Ovary (tissue), 7 donors: ENCODE measurements at regions not wholly inside any gene's neighbourhood (a gene's known extent, or its start where the extent isn't known, plus 50 kb on each side); places are given as distances from the start of the nearest gene placed in this dataset.

Experiments used
- DNase-seq, 5 donors: peaks; one replicate each; pipeline ENCODE4 v3.0.0-alpha.2; 2019 to 2020
- H3K27ac ChIP-seq, 2 donors: fragments of 200-600 bp; one replicate each; pipeline versions ENCODE4 v1.5.1 to v1.8.0; 2019 to 2022
- H3K27me3 ChIP-seq: fragments of 200-600 bp; one replicate; pipeline ENCODE4 v1.8.0; 2022
- H3K36me3 ChIP-seq: fragments of 200-600 bp; sonication (generic); one replicate; pipeline ENCODE4 v1.5.1; 2019
- H3K4me1 ChIP-seq: one replicate; pipeline ENCODE4 v1.8.1; 2013; ENCODE audit warnings: mild to moderate bottlenecking, moderate library complexity; ENCODE audit not compliant: insufficient read depth
- H3K4me3 ChIP-seq: fragments of 200-600 bp; sonication (generic); one replicate; pipeline ENCODE4 v1.5.1; 2017
- H3K9me3 ChIP-seq, 2 donors: fragments of 200-600 bp in 1 of 2; sonication (generic) in 1 of 2; one replicate each; pipeline versions ENCODE4 v1.5.1 to v1.8.1; 2013 to 2019; ENCODE audit warnings: mild to moderate bottlenecking in 1 of 2, moderate library complexity in 1 of 2
- CTCF ChIP-seq, 3 donors: fragments of 450-650 bp in 2 of 3; fragments of 200-600 bp in 1 of 3; IDR thresholded peaks; one replicate each; pipeline versions ENCODE4 v1.5.1 to v1.8.0; 2016 to 2022; ENCODE audit warnings: antibody characterized with exemption in 3 of 3, mild to moderate bottlenecking in 1 of 3
- EP300 ChIP-seq: sonication (generic); formaldehyde crosslinking; IDR thresholded peaks from one replicate; pipeline ENCODE4 v1.6.1; 2017; ENCODE audit warnings: antibody characterized with exemption
- POLR2A ChIP-seq: fragments of 450-650 bp; IDR thresholded peaks from one replicate; pipeline ENCODE4 v1.6.1; 2017; ENCODE audit warnings: antibody characterized with exemption, mild to moderate bottlenecking, moderate library complexity
- WGBS, 3 donors: extraction: QIAGEN DNeasy Blood & Tissue Kit in 1 of 3; methylation state at CpG; one replicate each; pipeline versions ENCODE4 v1.1.5 to v1.1.7; 2013 to 2017; 5-methylcytosine and 5-hydroxymethylcytosine counted together
- intact Hi-C, 4 donors: fragments of 100-400 bp; cut with DNase I; formaldehyde crosslinking; loops; one replicate each; pipeline versions ENCODE4 v1.11.0 to v1.15.1; 2022 to 2023
- donor health status: DM: no; HTN: no; CAD: no; lungs with moderate emphysema.
- donor health status: DM: no; HTN: no; CAD: no.
- donor health status: Bipolar disorder and iron deficiency.
- donor health status: DM: no; HTN: no; CAD: no.
- donor health status: DM: yes; HTN: yes; CAD: no.

- Histone ChIP-seq H3K27me3 (no peaks in the 10 kb centered on the region), H3K27ac (no peak overlapping the region), H3K4me1 (peaks cover 3% of the 10 kb centered on the region), H3K9me3 (no peaks in the 10 kb centered on the region), H3K4me3 (no peak overlapping the region), H3K36me3 (no peaks in the 10 kb centered on the region)
- no peak for DNase-seq
- 20 to 29% (median 26%) methylated on average over 2 of the region's 2 CpGs for WGBS, 3 donors
- TF ChIP-seq EP300 (no peak), POLR2A (no peak), CTCF (IDR thresholded peaks at IDR 0.05) (no peak)
- intact Hi-C loops: no loop called here
Observed at GRCh38 chr6:6972456-6972855, 135.3 kb upstream of the RREB1 start.

GRCh38 chr6:6973721-6974120 lies 134.0 kb upstream of the RREB1 start:
- DNase-seq: no peak
- no peak overlapping the region for H3K4me3 ChIP-seq
- TF ChIP-seq CTCF (IDR thresholded peaks at IDR 0.05): no peak
- no peak for TF ChIP-seq POLR2A
- TF ChIP-seq EP300: no peak
- no peaks in the 10 kb centered on the region for H3K36me3 ChIP-seq
- H3K27me3 ChIP-seq: no peaks in the 10 kb centered on the region
- no peaks in the 10 kb centered on the region for H3K9me3 ChIP-seq
- WGBS, 3 donors: 78 to 87% (median 78%) methylated on average over 6 of the region's 6 CpGs
- intact Hi-C loops: no loop called here
- H3K27ac ChIP-seq: no peak overlapping the region
- peaks cover 3% of the 10 kb centered on the region for H3K4me1 ChIP-seq

GRCh38 chr6:6975459-6976111 lies 132.2 kb upstream of the RREB1 start:
- H3K4me3 ChIP-seq: no peak overlapping the region
- no peaks in the 10 kb centered on the region for H3K27me3 ChIP-seq
- H3K9me3 ChIP-seq: no peaks in the 10 kb centered on the region
- intact Hi-C loops: no loop called here
- H3K27ac ChIP-seq: no peak overlapping the region
- peak in 1 of 5 donors; percentile 52 for DNase-seq
- H3K4me1 ChIP-seq: peaks cover 7% of the 10 kb centered on the region
- no peaks in the 10 kb centered on the region for H3K36me3 ChIP-seq
- 51 to 52% (median 51%) methylated on average over 6 of the region's 6 CpGs for WGBS, 3 donors
- TF ChIP-seq CTCF (IDR thresholded peaks at IDR 0.05): no peak
- TF ChIP-seq POLR2A: no peak
- TF ChIP-seq EP300: no peak

GRCh38 chr6:6976193-6976592 lies 131.6 kb upstream of the RREB1 start:
- WGBS, 3 donors: 79 to 84% (median 80%) methylated on average over 4 of the region's 4 CpGs
- H3K36me3 ChIP-seq: no peaks in the 10 kb centered on the region
- no peak for DNase-seq
- H3K4me3 ChIP-seq: no peak overlapping the region
- TF ChIP-seq POLR2A (no peak), CTCF (IDR thresholded peaks at IDR 0.05) (no peak), EP300 (no peak)
- peaks cover 7% of the 10 kb centered on the region for H3K4me1 ChIP-seq
- no peak overlapping the region for H3K27ac ChIP-seq
- no peaks in the 10 kb centered on the region for H3K9me3 ChIP-seq
- intact Hi-C loops: no loop called here
- H3K27me3 ChIP-seq: no peaks in the 10 kb centered on the region
